CD14-positive monocyte (primary cell): ENCODE measurements at regions not wholly inside any gene's neighbourhood (a gene's known extent, or its start where the extent isn't known, plus 50 kb on each side); places are given as distances from the start of the nearest gene placed in this dataset.

Source experiments
- DNase-seq, 3 donors: peaks; one replicate each; pipeline ENCODE4 v3.0.0-alpha.2; 2011 to 2022
- H2AFZ ChIP-seq: 2 replicates; pipeline ENCODE4 v1.6.0; 2012; ENCODE audit warnings: mild to moderate bottlenecking, low read depth, low read length, inconsistent platforms; ENCODE audit not compliant: insufficient read depth, poor library complexity, severe bottlenecking
- H3K27ac ChIP-seq, 2 donors: 1 replicate in 1 of 2; 2 replicates in 1 of 2; pipeline ENCODE4 v1.5.1; 2012 to 2013; ENCODE audit warnings: low read length in 2 of 2, control low read depth in 1 of 2, inconsistent platforms in 1 of 2, low read depth in 1 of 2, mild to moderate bottlenecking in 1 of 2
- H3K27me3 ChIP-seq, 2 donors: one replicate each; pipeline versions ENCODE4 v1.6.0 to v1.6.1; 2011 to 2013; ENCODE audit warnings: low read length in 2 of 2; ENCODE audit not compliant: control insufficient read depth in 2 of 2, insufficient read depth in 2 of 2
- H3K36me3 ChIP-seq, 2 donors: replicated peaks in 1 of 2; 1 replicate in 1 of 2; 2 replicates in 1 of 2; pipeline versions ENCODE4 v1.5.1 to v1.6.1; 2012 to 2013; ENCODE audit warnings: low read length in 2 of 2, control low read depth in 1 of 2, inconsistent platforms in 1 of 2, mild to moderate bottlenecking in 1 of 2; ENCODE audit not compliant: insufficient read depth in 2 of 2, control insufficient read depth in 1 of 2
- H3K4me1 ChIP-seq, 2 donors: 1 replicate in 1 of 2; 2 replicates in 1 of 2; pipeline versions ENCODE4 v1.5.1 to v1.6.1; 2012 to 2013; ENCODE audit warnings: low read length in 2 of 2, control low read depth in 1 of 2, inconsistent platforms in 1 of 2, mild to moderate bottlenecking in 1 of 2, moderate library complexity in 1 of 2; ENCODE audit not compliant: insufficient read depth in 2 of 2, control insufficient read depth in 1 of 2
- H3K4me2 ChIP-seq: replicated peaks from 2 replicates; pipeline ENCODE3; 2012; ENCODE audit warnings: low read length, moderate library complexity, mild to moderate bottlenecking; ENCODE audit not compliant: poor library complexity, severe bottlenecking; ENCODE audit errors: extremely low read depth
- H3K4me3 ChIP-seq, 3 experiments: fragments of 200-600 bp in 1 of 3; sonication (generic) in 1 of 3; replicated peaks in 1 of 3; 1 replicate in 2 of 3; 2 replicates in 1 of 3; pipeline ENCODE4 v1.5.1; 2011 to 2013; ENCODE audit warnings: low read length in 3 of 3, mild to moderate bottlenecking in 3 of 3, control low read depth in 2 of 3, low read depth in 2 of 3, inconsistent platforms in 1 of 3, moderate library complexity in 1 of 3
- H3K79me2 ChIP-seq: 2 replicates; pipeline ENCODE4 v1.6.0; 2012; ENCODE audit warnings: mild to moderate bottlenecking, control low read depth, inconsistent platforms, low read length, moderate library complexity; ENCODE audit not compliant: insufficient read depth
- H3K9ac ChIP-seq: 2 replicates; pipeline ENCODE4 v1.6.0; 2017; ENCODE audit warnings: low read length, mild to moderate bottlenecking; ENCODE audit not compliant: insufficient read depth, poor library complexity, severe bottlenecking
- H3K9me3 ChIP-seq, 2 donors: replicated peaks in 1 of 2; 1 replicate in 1 of 2; 2 replicates in 1 of 2; pipeline versions ENCODE4 v1.5.1 to v1.6.1; 2012 to 2013; ENCODE audit warnings: low read length in 2 of 2, control low read depth in 1 of 2; ENCODE audit not compliant: control insufficient read depth in 1 of 2, insufficient read depth in 1 of 2
- H4K20me1 ChIP-seq: 2 replicates; pipeline ENCODE4 v1.6.0; 2012; ENCODE audit warnings: mild to moderate bottlenecking, low read length, control low read depth, moderate library complexity; ENCODE audit not compliant: insufficient read depth
- H3K27ac Mint-ChIP-seq, 7 donors: one replicate each; pipeline ENCODE4 v1.8.0; 2020; ENCODE audit warnings: mild to moderate bottlenecking in 7 of 7, mixed read lengths in 7 of 7, moderate library complexity in 6 of 7, inconsistent platforms in 2 of 7
- H3K27me3 Mint-ChIP-seq, 3 donors: one replicate each; pipeline ENCODE4 v1.8.0; 2021 to 2022; ENCODE audit warnings: low read depth in 3 of 3, mild to moderate bottlenecking in 3 of 3, mixed read lengths in 3 of 3, moderate library complexity in 3 of 3, inconsistent platforms in 1 of 3
- H3K36me3 Mint-ChIP-seq, 2 donors: one replicate each; pipeline ENCODE4 v1.8.0; 2020; ENCODE audit warnings: mixed read lengths in 2 of 2, inconsistent platforms in 1 of 2, mild to moderate bottlenecking in 1 of 2
- H3K4me1 Mint-ChIP-seq: one replicate; pipeline ENCODE4 v1.8.0; 2020; ENCODE audit warnings: mild to moderate bottlenecking, mixed read lengths
- H3K4me3 Mint-ChIP-seq, 2 donors: one replicate each; pipeline ENCODE4 v1.8.0; 2020; ENCODE audit warnings: mild to moderate bottlenecking in 2 of 2, mixed read lengths in 2 of 2, moderate library complexity in 1 of 2
- H3K9me3 Mint-ChIP-seq, 7 donors: one replicate each; pipeline ENCODE4 v1.8.0; 2020 to 2022; ENCODE audit warnings: mixed read lengths in 7 of 7, mild to moderate bottlenecking in 6 of 7, moderate library complexity in 6 of 7, inconsistent platforms in 2 of 7
- WGBS: methylation state at CpG from one replicate; pipeline ENCODE4 v1.1.5; 2013; ENCODE audit warnings: missing lambda C conversion rate; ENCODE audit not compliant: insufficient coverage; 5-methylcytosine and 5-hydroxymethylcytosine counted together
- intact Hi-C, 2 donors: fragments of 100-400 bp; cut with micrococcal nuclease; formaldehyde crosslinking; loops; one replicate each; pipeline versions ENCODE4 v1.15.0 to v1.15.1; 2023
- TF ChIP-seq, protein P1 (sequence below): fragments of 200-600 bp; IDR thresholded peaks from one replicate; pipeline ENCODE4 v1.8.0; 2022; ENCODE audit warnings: antibody characterized with exemption, mild to moderate bottlenecking

DNA sequence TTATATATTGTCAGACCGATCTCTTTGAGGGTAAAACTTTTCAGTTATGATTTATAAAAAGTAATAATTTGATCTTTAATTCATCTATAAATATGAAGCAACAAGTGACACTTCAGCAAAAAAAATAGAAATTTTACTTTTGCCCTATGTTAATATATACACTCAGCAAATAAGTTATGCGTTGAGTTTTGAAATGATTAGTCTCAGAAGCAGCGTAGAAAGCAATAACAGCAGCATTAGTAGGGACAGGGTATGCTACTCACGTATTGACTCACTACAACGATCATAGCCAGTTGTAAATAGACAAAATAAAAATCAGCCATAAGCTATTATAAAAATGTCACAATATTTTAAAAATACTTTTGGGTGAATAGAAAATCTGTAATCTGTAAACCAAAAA is 1229.2 kb downstream of the ADGRL3 start:
- no CpG with 5 or more reads among the region's 5 CpGs for WGBS
- Mint-ChIP-seq H3K4me1 (no peaks in the 10 kb centered on the region), H3K36me3 (no peaks in the 10 kb centered on the region), H3K27ac (no peak overlapping the region), H3K9me3 (peaks cover 6 to 13% (median 12%) of the 10 kb centered on the region in 7 donors), H3K27me3 (no peaks in the 10 kb centered on the region), H3K4me3 (no peak overlapping the region)
- Histone ChIP-seq H3K79me2 (no peaks in the 10 kb centered on the region), H3K4me3 (no peak overlapping the region), H2AFZ (no peak overlapping the region), H4K20me1 (no peaks in the 10 kb centered on the region), H3K27me3 (no peaks in the 10 kb centered on the region), H3K4me1 (no peaks in the 10 kb centered on the region), H3K9ac (no peak overlapping the region), H3K36me3 (no peaks in the 10 kb centered on the region), H3K4me2 (no peak overlapping the region), H3K27ac (no peak overlapping the region), H3K9me3 (peaks cover 0 to 14% of the 10 kb centered on the region in 2 donors)
- TF ChIP-seq, protein P1, sequence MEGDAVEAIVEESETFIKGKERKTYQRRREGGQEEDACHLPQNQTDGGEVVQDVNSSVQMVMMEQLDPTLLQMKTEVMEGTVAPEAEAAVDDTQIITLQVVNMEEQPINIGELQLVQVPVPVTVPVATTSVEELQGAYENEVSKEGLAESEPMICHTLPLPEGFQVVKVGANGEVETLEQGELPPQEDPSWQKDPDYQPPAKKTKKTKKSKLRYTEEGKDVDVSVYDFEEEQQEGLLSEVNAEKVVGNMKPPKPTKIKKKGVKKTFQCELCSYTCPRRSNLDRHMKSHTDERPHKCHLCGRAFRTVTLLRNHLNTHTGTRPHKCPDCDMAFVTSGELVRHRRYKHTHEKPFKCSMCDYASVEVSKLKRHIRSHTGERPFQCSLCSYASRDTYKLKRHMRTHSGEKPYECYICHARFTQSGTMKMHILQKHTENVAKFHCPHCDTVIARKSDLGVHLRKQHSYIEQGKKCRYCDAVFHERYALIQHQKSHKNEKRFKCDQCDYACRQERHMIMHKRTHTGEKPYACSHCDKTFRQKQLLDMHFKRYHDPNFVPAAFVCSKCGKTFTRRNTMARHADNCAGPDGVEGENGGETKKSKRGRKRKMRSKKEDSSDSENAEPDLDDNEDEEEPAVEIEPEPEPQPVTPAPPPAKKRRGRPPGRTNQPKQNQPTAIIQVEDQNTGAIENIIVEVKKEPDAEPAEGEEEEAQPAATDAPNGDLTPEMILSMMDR = no peak
- DNase-seq = no peak
- intact Hi-C loops = no loop called here

- H3K4me1 ChIP-seq = no peaks in the 10 kb centered on the region
- Mint-ChIP-seq H3K36me3 (no peaks in the 10 kb centered on the region), H3K27ac (no peak overlapping the region), H3K4me3 (no peak overlapping the region), H3K9me3 (peaks cover 0 to 7% (median 3%) of the 10 kb centered on the region in 7 donors), H3K4me1 (no peaks in the 10 kb centered on the region), H3K27me3 (no peaks in the 10 kb centered on the region)
- no peaks in the 10 kb centered on the region for H3K36me3 ChIP-seq
- no peaks in the 10 kb centered on the region for H4K20me1 ChIP-seq
- H3K27me3 ChIP-seq = no peaks in the 10 kb centered on the region
- no peak overlapping the region for H3K27ac ChIP-seq
- no peak overlapping the region for H3K4me3 ChIP-seq
- no CpG with 5 or more reads among the region's 1 CpG for WGBS
- H3K79me2 ChIP-seq = no peaks in the 10 kb centered on the region
- peaks cover 6% of the 10 kb centered on the region in 2 donors for H3K9me3 ChIP-seq
- TF ChIP-seq, protein P1 = no peak
- H3K9ac ChIP-seq = no peak overlapping the region
- DNase-seq = no peak
- H2AFZ ChIP-seq = no peak overlapping the region
- no peak overlapping the region for H3K4me2 ChIP-seq
- intact Hi-C loops = no loop called here
Measured at GRCh38 chr4:62415256-62415655, 1215.1 kb downstream of the ADGRL3 start.
